Liver (tissue), 8 donors: ENCODE measurements at regions not wholly inside any gene's neighbourhood (a gene's known extent, or its start where the extent isn't known, plus 50 kb on each side); places are given as distances from the start of the nearest gene placed in this dataset.

ENCODE experiments used
- DNase-seq: peaks from one replicate; pipeline ENCODE4 v3.0.0-alpha.2; 2017; ENCODE audit warnings: low spot score
- H3K27ac ChIP-seq, 2 donors: one replicate each; pipeline ENCODE4 v1.7.0; 2013; ENCODE audit warnings: inconsistent platforms in 2 of 2, low read length in 2 of 2, control low read depth in 1 of 2, low read depth in 1 of 2, mild to moderate bottlenecking in 1 of 2
- H3K27me3 ChIP-seq, 4 donors: one replicate each; pipeline versions ENCODE4 v1.6.1 to v1.7.0; 2013; ENCODE audit warnings: low read length in 3 of 4, inconsistent platforms in 1 of 4, mild to moderate bottlenecking in 1 of 4, moderate library complexity in 1 of 4; ENCODE audit not compliant: control insufficient read depth in 4 of 4, insufficient read depth in 4 of 4
- H3K36me3 ChIP-seq, 4 donors: one replicate each; pipeline versions ENCODE4 v1.6.1 to v1.7.0; 2013; ENCODE audit warnings: low read length in 3 of 4, mild to moderate bottlenecking in 3 of 4, low read depth in 1 of 4, moderate library complexity in 1 of 4; ENCODE audit not compliant: control insufficient read depth in 4 of 4, insufficient read depth in 3 of 4
- H3K4me1 ChIP-seq, 4 donors: one replicate each; pipeline versions ENCODE4 v1.6.1 to v1.7.0; 2013; ENCODE audit warnings: low read length in 3 of 4, mild to moderate bottlenecking in 3 of 4, moderate library complexity in 1 of 4; ENCODE audit not compliant: control insufficient read depth in 4 of 4, insufficient read depth in 4 of 4
- H3K4me3 ChIP-seq, 3 donors: one replicate each; pipeline versions ENCODE4 v1.6.1 to v1.7.0; 2013; ENCODE audit warnings: low read length in 3 of 3, control low read depth in 1 of 3, low read depth in 1 of 3, mild to moderate bottlenecking in 1 of 3
- H3K9ac ChIP-seq, 2 donors: one replicate each; pipeline ENCODE4 v1.7.0; 2013; ENCODE audit warnings: low read length in 2 of 2, mild to moderate bottlenecking in 2 of 2, moderate library complexity in 2 of 2, control low read depth in 1 of 2, low read depth in 1 of 2
- H3K9me3 ChIP-seq, 4 donors: one replicate each; pipeline versions ENCODE4 v1.6.1 to v1.7.0; 2013; ENCODE audit warnings: low read length in 3 of 4; ENCODE audit not compliant: control insufficient read depth in 4 of 4
- CTCF ChIP-seq: fragments of 150-350 bp; IDR thresholded peaks from 2 replicates; pipeline ENCODE4 v1.5.1; 2017; ENCODE audit warnings: improper control_type of control experiment, low read depth, low read length; ENCODE audit not compliant: missing input control
- EGR1 ChIP-seq, 2 donors: IDR thresholded peaks; 2 replicates each; pipeline ENCODE4 v1.6.1; 2016 to 2018; ENCODE audit warnings: antibody characterized with exemption in 2 of 2, low read depth in 2 of 2
- FOXA1 ChIP-seq: IDR thresholded peaks from 2 replicates; pipeline ENCODE4 v1.6.1; 2016; ENCODE audit warnings: antibody characterized with exemption
- FOXA2 ChIP-seq: IDR thresholded peaks from 2 replicates; pipeline ENCODE4 v1.6.1; 2016; ENCODE audit warnings: antibody characterized with exemption
- GABPA ChIP-seq, 2 donors: IDR thresholded peaks in 1 of 2; conservative IDR thresholded peaks in 1 of 2; 2 replicates each; pipeline ENCODE4 v1.6.1; 2016; ENCODE audit warnings: antibody characterized with exemption in 2 of 2, mild to moderate bottlenecking in 1 of 2, moderate library complexity in 1 of 2
- HNF4A ChIP-seq, 2 donors: conservative IDR thresholded peaks; 2 replicates each; pipeline ENCODE4 v1.6.1; 2016; ENCODE audit warnings: antibody characterized with exemption in 2 of 2, mild to moderate bottlenecking in 2 of 2
- HNF4G ChIP-seq: IDR thresholded peaks from 2 replicates; pipeline ENCODE4 v1.6.1; 2016; ENCODE audit warnings: antibody characterized with exemption
- JUND ChIP-seq, 2 donors: IDR thresholded peaks; 2 replicates each; pipeline ENCODE4 v1.6.1; 2016; ENCODE audit warnings: antibody characterized with exemption in 2 of 2
- NR2F2 ChIP-seq: IDR thresholded peaks from 2 replicates; pipeline ENCODE4 v1.6.1; 2016; ENCODE audit warnings: antibody characterized with exemption
- RAD21 ChIP-seq, 2 donors: IDR thresholded peaks; 2 replicates each; pipeline ENCODE4 v1.6.1; 2016; ENCODE audit warnings: antibody characterized with exemption in 2 of 2, mild to moderate bottlenecking in 2 of 2
- REST ChIP-seq: IDR thresholded peaks from 2 replicates; pipeline ENCODE4 v1.6.1; 2016; ENCODE audit warnings: antibody characterized with exemption, mild to moderate bottlenecking
- RXRA ChIP-seq, 2 donors: IDR thresholded peaks; 2 replicates each; pipeline ENCODE4 v1.6.1; 2017 to 2018; ENCODE audit warnings: antibody characterized with exemption in 2 of 2, mild to moderate bottlenecking in 1 of 2
- SP1 ChIP-seq: IDR thresholded peaks from 2 replicates; pipeline ENCODE4 v1.6.1; 2018; ENCODE audit warnings: antibody characterized with exemption, mild to moderate bottlenecking
- TAF1 ChIP-seq: conservative IDR thresholded peaks from 2 replicates; pipeline ENCODE4 v1.6.1; 2016; ENCODE audit warnings: antibody characterized with exemption, mild to moderate bottlenecking
- YY1 ChIP-seq: IDR thresholded peaks from 2 replicates; pipeline ENCODE4 v1.6.1; 2016; ENCODE audit warnings: antibody characterized with exemption, mild to moderate bottlenecking
- WGBS: extraction: QIAGEN DNeasy Blood & Tissue Kit; methylation state at CpG from one replicate; pipeline ENCODE4 v1.1.7; 2013; 5-methylcytosine and 5-hydroxymethylcytosine counted together
- TF ChIP-seq, protein P1 (sequence below): IDR thresholded peaks from 2 replicates; pipeline ENCODE4 v1.6.1; 2016; ENCODE audit warnings: antibody characterized with exemption
- TF ChIP-seq, protein P2 (sequence below): IDR thresholded peaks from 2 replicates; pipeline ENCODE4 v1.6.1; 2016; ENCODE audit warnings: antibody characterized with exemption
- TF ChIP-seq, protein P3 (sequence below): IDR thresholded peaks from 2 replicates; pipeline ENCODE4 v1.6.1; 2016; ENCODE audit warnings: antibody characterized with exemption
- donor health status: healthy.
- donor health status: healthy.
- donor health status: healthy.
- donor health status: healthy.
- donor health status: healthy.

- Histone ChIP-seq H3K4me1 (no peaks in the 10 kb centered on the region), H3K27me3 (peaks cover 0 to 2% (median 0%) of the 10 kb centered on the region in 4 donors), H3K9ac (no peak overlapping the region), H3K4me3 (no peak overlapping the region), H3K9me3 (peaks cover 0 to 5% (median 1%) of the 10 kb centered on the region in 4 donors), H3K36me3 (no peaks in the 10 kb centered on the region), H3K27ac (no peak overlapping the region)
- DNase-seq = no peak
- 87% methylated on average over 4 of the region's 4 CpGs for WGBS
- TF ChIP-seq, protein P1, sequence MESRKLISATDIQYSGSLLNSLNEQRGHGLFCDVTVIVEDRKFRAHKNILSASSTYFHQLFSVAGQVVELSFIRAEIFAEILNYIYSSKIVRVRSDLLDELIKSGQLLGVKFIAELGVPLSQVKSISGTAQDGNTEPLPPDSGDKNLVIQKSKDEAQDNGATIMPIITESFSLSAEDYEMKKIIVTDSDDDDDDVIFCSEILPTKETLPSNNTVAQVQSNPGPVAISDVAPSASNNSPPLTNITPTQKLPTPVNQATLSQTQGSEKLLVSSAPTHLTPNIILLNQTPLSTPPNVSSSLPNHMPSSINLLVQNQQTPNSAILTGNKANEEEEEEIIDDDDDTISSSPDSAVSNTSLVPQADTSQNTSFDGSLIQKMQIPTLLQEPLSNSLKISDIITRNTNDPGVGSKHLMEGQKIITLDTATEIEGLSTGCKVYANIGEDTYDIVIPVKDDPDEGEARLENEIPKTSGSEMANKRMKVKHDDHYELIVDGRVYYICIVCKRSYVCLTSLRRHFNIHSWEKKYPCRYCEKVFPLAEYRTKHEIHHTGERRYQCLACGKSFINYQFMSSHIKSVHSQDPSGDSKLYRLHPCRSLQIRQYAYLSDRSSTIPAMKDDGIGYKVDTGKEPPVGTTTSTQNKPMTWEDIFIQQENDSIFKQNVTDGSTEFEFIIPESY = no peak
- TF ChIP-seq FOXA1 = no peak
These were observed 157.4 kb downstream of the CAAP1 start for GRCh38 chr9:26735160-26735559.

GRCh38 chr9:26729187-26729586, 163.4 kb downstream of the CAAP1 start:
- WGBS = 87% methylated on average over 3 of the region's 3 CpGs
- Histone ChIP-seq H3K9me3 (no peaks in the 10 kb centered on the region), H3K27ac (no peak overlapping the region), H3K9ac (no peak overlapping the region), H3K4me3 (no peak overlapping the region), H3K36me3 (no peaks in the 10 kb centered on the region), H3K4me1 (no peaks in the 10 kb centered on the region), H3K27me3 (no peaks in the 10 kb centered on the region)
- no peak for DNase-seq
- TF ChIP-seq RXRA (IDR thresholded peaks at IDR 0.05) (no peak), YY1 (no peak), FOXA2 (no peak), HNF4A (conservative IDR thresholded peaks at IDR 0.05) (no peak), GABPA (IDR thresholded peaks at IDR 0.05 in 1 of 2, conservative IDR thresholded peaks at IDR 0.05 in 1 of 2) (no peak), TAF1 (no peak), REST (no peak), HNF4G (no peak), CTCF (no peak), JUND (IDR thresholded peaks at IDR 0.05) (no peak), SP1 (no peak), NR2F2 (no peak), EGR1 (IDR thresholded peaks at IDR 0.05; ENCODE audit: low read depth in 2 of 2) (no peak), FOXA1 (no peak), RAD21 (IDR thresholded peaks at IDR 0.05) (no peak)
- TF ChIP-seq, protein P2, sequence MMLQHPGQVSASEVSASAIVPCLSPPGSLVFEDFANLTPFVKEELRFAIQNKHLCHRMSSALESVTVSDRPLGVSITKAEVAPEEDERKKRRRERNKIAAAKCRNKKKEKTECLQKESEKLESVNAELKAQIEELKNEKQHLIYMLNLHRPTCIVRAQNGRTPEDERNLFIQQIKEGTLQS = no peak
- TF ChIP-seq, protein P1 = no peak
- TF ChIP-seq, protein P3, sequence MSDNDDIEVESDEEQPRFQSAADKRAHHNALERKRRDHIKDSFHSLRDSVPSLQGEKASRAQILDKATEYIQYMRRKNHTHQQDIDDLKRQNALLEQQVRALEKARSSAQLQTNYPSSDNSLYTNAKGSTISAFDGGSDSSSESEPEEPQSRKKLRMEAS = no peak
